HCT116 (cell line): ENCODE measurements at regions not wholly inside any gene's neighbourhood (a gene's known extent, or its start where the extent isn't known, plus 50 kb on each side); places are given as distances from the start of the nearest gene placed in this dataset.

ENCODE experiments used
- CTCF ChIP-seq, 3 experiments: fragments of 200-600 bp in 1 of 3; sonication (generic) in 1 of 3; IDR thresholded peaks in 2 of 3; conservative IDR thresholded peaks in 1 of 3; 2 replicates each; pipeline ENCODE4 v1.5.1; 2012 to 2017; ENCODE audit warnings: low read depth in 2 of 3, low read length in 2 of 3, antibody characterized with exemption in 1 of 3, borderline replicate concordance in 1 of 3, control low read depth in 1 of 3, mild to moderate bottlenecking in 1 of 3, mixed read lengths in 1 of 3, mixed run types in 1 of 3, moderate library complexity in 1 of 3; ENCODE audit not compliant: insufficient read depth in 1 of 3
- ELF1 ChIP-seq: IDR thresholded peaks from 2 replicates; pipeline ENCODE4 v1.6.1; 2012; ENCODE audit warnings: low read depth, borderline replicate concordance
- EZH2 ChIP-seq: fragments of 200-600 bp; sonication (generic); IDR thresholded peaks from 2 replicates; pipeline ENCODE4 v1.6.1; 2017; ENCODE audit warnings: antibody characterized with exemption, mixed run types
- EZH2phosphoT487 ChIP-seq: fragments of 200-600 bp; IDR thresholded peaks from 2 replicates; pipeline ENCODE4 v1.6.1; 2018; ENCODE audit warnings: antibody characterized with exemption, borderline replicate concordance
- JUND ChIP-seq: IDR thresholded peaks from 2 replicates; pipeline ENCODE4 v1.6.1; 2012
- MAX ChIP-seq: IDR thresholded peaks from 2 replicates; pipeline ENCODE4 v1.6.1; 2012
- POLR2A ChIP-seq: IDR thresholded peaks from 2 replicates; pipeline ENCODE4 v1.7.0; 2011; ENCODE audit warnings: borderline replicate concordance; ENCODE audit not compliant: insufficient read depth, insufficient read length; ENCODE audit errors: extremely low read depth
- POLR2AphosphoS5 ChIP-seq: IDR thresholded peaks from 2 replicates; pipeline ENCODE4 v1.6.1; 2011; ENCODE audit warnings: mild to moderate bottlenecking, low read depth, low read length, moderate library complexity
- RAD21 ChIP-seq: IDR thresholded peaks from 2 replicates; pipeline ENCODE4 v1.6.1; 2012; ENCODE audit warnings: low read depth, mild to moderate bottlenecking
- YY1 ChIP-seq: IDR thresholded peaks from 2 replicates; pipeline ENCODE4 v1.6.1; 2011; ENCODE audit warnings: low read length, low read depth, moderate library complexity, mild to moderate bottlenecking; ENCODE audit not compliant: insufficient replicate concordance; ENCODE audit errors: extremely low read depth
- ZBTB33 ChIP-seq: IDR thresholded peaks from 2 replicates; pipeline ENCODE4 v1.6.1; 2011; ENCODE audit warnings: mild to moderate bottlenecking, low read length, moderate library complexity; ENCODE audit not compliant: insufficient replicate concordance; ENCODE audit errors: extremely low read depth
- ZNF274 ChIP-seq: fragments of 200-500 bp; sonication (Bioruptor generic); IDR thresholded peaks from 2 replicates; pipeline ENCODE4 v1.6.1; 2014; ENCODE audit warnings: mild to moderate bottlenecking, low read depth, low read length, inconsistent platforms
- TF ChIP-seq, protein P1 (sequence below): IDR thresholded peaks from 2 replicates; pipeline ENCODE4 v1.6.1; 2012; ENCODE audit warnings: low read depth

DNA sequence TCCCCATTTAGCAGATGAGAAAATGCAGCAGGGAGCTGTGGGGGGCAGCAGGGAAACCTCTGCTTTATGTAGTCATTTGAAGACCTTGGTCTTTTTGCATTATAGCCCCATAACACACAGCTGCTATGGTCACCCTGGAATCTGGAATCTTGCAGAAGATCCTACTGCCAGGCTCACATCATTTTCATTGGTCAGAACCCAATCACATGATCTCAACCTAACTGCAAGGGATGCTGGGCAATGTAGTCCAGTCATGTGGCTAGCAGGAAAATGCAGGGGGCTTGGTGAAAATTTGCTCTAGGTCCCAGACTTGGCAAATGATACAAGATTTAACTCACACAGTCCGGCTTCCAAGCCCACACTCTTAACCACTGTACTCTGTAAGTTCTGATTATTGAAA, 1028.7 kb downstream of the AACS start:
- TF ChIP-seq CTCF (IDR thresholded peaks at IDR 0.05 in 2 of 3, conservative IDR thresholded peaks at IDR 0.05 in 1 of 3; ENCODE audit: borderline replicate concordance in 1 of 3, insufficient read depth in 1 of 3, low read depth in 2 of 3, low read length in 2 of 3) (no peak), YY1 (no peak), POLR2A (no peak), RAD21 (no peak), ZBTB33 (no peak), EZH2phosphoT487 (no peak), POLR2AphosphoS5 (no peak), EZH2 (no peak), MAX (no peak), JUND (no peak), ELF1 (no peak), ZNF274 (no peak)
- TF ChIP-seq, protein P1, sequence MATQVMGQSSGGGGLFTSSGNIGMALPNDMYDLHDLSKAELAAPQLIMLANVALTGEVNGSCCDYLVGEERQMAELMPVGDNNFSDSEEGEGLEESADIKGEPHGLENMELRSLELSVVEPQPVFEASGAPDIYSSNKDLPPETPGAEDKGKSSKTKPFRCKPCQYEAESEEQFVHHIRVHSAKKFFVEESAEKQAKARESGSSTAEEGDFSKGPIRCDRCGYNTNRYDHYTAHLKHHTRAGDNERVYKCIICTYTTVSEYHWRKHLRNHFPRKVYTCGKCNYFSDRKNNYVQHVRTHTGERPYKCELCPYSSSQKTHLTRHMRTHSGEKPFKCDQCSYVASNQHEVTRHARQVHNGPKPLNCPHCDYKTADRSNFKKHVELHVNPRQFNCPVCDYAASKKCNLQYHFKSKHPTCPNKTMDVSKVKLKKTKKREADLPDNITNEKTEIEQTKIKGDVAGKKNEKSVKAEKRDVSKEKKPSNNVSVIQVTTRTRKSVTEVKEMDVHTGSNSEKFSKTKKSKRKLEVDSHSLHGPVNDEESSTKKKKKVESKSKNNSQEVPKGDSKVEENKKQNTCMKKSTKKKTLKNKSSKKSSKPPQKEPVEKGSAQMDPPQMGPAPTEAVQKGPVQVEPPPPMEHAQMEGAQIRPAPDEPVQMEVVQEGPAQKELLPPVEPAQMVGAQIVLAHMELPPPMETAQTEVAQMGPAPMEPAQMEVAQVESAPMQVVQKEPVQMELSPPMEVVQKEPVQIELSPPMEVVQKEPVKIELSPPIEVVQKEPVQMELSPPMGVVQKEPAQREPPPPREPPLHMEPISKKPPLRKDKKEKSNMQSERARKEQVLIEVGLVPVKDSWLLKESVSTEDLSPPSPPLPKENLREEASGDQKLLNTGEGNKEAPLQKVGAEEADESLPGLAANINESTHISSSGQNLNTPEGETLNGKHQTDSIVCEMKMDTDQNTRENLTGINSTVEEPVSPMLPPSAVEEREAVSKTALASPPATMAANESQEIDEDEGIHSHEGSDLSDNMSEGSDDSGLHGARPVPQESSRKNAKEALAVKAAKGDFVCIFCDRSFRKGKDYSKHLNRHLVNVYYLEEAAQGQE: no peak
